ENCODE measurements at regions not wholly inside any gene's neighbourhood (a gene's known extent, or its start where the extent isn't known, plus 50 kb on each side); places are given as distances from the start of the nearest gene placed in this dataset.

DNA sequence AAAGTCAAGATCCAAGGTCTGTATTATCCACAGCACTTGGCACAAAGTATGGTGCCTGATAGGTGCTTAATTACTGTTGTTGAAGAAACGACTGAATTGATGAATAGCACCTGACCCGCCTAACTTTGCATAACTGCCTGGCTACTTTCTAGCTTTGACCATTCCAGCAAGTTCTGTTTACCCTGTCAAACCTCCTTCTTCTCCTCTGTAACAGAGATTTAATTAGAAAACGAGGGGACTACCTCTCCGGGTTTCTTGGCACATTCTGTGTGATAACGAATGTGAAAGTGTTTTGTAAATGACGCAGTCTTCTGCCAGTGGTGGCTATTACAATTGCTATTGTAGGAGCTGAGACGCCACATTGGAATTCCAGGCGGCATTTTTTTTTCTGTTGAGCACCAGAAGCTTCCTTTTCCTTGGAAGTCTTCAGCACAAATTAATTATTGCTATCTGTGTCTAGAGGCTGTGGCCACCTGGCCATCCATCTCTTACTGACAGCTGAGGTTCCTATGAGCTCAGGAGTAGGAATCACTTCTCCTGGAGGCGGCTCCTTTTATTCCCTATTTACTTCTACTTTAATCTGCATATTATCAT lies 522.9 kb downstream of the HS3ST4 start:
- WGBS, 2 donors: 34 to 44% methylated on average over 9 of the region's 9 CpGs
- TF ChIP-seq POLR2A (IDR thresholded peaks at IDR 0.05) (no peak), POLR2AphosphoS5 (IDR thresholded peaks at IDR 0.05) (no peak), EP300 (IDR thresholded peaks at IDR 0.05) (no peak)
- TF ChIP-seq, protein P1, sequence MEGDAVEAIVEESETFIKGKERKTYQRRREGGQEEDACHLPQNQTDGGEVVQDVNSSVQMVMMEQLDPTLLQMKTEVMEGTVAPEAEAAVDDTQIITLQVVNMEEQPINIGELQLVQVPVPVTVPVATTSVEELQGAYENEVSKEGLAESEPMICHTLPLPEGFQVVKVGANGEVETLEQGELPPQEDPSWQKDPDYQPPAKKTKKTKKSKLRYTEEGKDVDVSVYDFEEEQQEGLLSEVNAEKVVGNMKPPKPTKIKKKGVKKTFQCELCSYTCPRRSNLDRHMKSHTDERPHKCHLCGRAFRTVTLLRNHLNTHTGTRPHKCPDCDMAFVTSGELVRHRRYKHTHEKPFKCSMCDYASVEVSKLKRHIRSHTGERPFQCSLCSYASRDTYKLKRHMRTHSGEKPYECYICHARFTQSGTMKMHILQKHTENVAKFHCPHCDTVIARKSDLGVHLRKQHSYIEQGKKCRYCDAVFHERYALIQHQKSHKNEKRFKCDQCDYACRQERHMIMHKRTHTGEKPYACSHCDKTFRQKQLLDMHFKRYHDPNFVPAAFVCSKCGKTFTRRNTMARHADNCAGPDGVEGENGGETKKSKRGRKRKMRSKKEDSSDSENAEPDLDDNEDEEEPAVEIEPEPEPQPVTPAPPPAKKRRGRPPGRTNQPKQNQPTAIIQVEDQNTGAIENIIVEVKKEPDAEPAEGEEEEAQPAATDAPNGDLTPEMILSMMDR (IDR thresholded peaks at IDR 0.05): no peak
- DNase-seq: no peak
- Histone ChIP-seq H3K27me3 (no peaks in the 10 kb centered on the region), H3K36me3 (no peaks in the 10 kb centered on the region), H3K4me3 (peak overlapping the region in 2 of 4 donors; percentile 4 to 13), H3K27ac (no peak overlapping the region), H3K4me1 (no peaks in the 10 kb centered on the region), H3K9me3 (no peaks in the 10 kb centered on the region)
- intact Hi-C loops (cut with DNase I): no loop called here

DNA sequence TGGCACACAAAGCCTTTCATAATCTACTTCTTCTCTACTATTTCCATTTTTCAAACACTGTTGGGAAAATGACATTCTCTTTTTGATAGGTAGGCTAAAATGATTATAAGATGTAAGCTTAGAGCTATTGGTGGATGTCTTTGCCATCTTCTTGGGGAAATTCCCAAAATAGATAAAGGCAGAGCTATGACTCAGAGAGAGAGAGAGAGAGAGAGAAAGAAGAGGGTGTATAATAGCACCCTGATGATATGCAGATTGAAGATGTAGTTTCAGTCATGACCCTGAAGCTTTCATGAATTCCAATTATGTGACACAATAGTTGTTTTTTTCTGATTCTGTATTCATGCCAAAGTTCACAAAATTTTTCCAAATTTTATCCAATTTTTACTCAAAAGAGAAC lies 529.1 kb downstream of the HS3ST4 start:
- H3K4me3 ChIP-seq: no peak overlapping the region

DNA sequence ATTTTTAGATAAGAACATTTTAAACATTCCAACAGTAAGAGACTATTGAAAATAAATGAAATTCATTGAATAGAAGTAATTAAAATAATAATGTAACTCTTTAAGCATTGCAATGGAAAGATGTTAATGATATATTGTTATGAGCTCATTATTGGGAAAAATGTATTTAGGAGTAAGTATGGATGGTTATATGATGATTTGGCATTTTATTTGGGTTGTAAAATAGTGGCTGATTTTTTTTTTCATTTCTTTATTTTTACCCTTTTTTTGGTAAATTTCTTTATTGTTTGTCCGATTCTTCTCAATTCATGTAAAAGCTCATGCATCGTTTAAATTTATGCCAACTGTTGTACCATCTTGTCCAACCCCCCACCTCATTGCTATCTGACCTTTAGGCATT lies 539.9 kb downstream of the HS3ST4 start:
- no peak for TF ChIP-seq POLR2A (IDR thresholded peaks at IDR 0.05)
- TF ChIP-seq, protein P1 (IDR thresholded peaks at IDR 0.05): no peak
- TF ChIP-seq EP300 (IDR thresholded peaks at IDR 0.05): no peak
- no peak for TF ChIP-seq POLR2AphosphoS5 (IDR thresholded peaks at IDR 0.05)
- 91 to 97% methylated on average over 2 of the region's 2 CpGs for WGBS, 2 donors
- Histone ChIP-seq H3K4me3 (no peak overlapping the region), H3K4me1 (no peaks in the 10 kb centered on the region), H3K36me3 (no peaks in the 10 kb centered on the region), H3K27me3 (no peaks in the 10 kb centered on the region), H3K9me3 (no peaks in the 10 kb centered on the region), H3K27ac (no peak overlapping the region)
- DNase-seq: no peak
- intact Hi-C loops (cut with DNase I): no loop called here

More for the DNA sequence above, 529.1 kb downstream of the HS3ST4 start:
- H3K27me3 ChIP-seq: no peaks in the 10 kb centered on the region
- no peak for DNase-seq
- H3K4me1 ChIP-seq: no peaks in the 10 kb centered on the region
- no peak overlapping the region for H3K27ac ChIP-seq
- no peak for TF ChIP-seq POLR2AphosphoS5 (IDR thresholded peaks at IDR 0.05)
- no peak for TF ChIP-seq EP300 (IDR thresholded peaks at IDR 0.05)
- TF ChIP-seq POLR2A (IDR thresholded peaks at IDR 0.05): no peak
- TF ChIP-seq, protein P1 (IDR thresholded peaks at IDR 0.05): no peak
- intact Hi-C loops (cut with DNase I): no loop called here
- H3K36me3 ChIP-seq: no peaks in the 10 kb centered on the region
- H3K9me3 ChIP-seq: peaks cover 0 to 2% (median 0%) of the 10 kb centered on the region in 4 donors

DNA sequence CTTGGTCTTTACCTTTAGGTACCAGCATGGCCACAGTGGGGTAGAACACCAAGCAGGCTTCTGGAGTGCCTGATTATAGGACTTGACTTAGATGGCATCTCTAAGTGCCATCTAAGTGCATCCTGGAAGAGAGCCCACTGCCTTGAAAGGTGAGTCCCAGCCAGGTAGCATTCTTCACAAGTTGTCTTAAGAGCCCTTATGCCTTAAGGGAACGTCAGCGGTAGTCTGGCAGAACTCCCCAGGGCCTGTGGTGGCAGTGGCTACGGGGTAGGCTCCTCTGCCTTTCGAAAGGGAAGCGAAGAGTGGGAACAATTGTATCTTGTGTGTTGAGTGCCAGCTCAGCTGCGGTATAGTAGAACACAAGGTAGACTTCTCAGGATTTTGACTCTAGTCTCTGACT lies 549.0 kb downstream of the HS3ST4 start:
- intact Hi-C loops (cut with DNase I): no loop called here
- Histone ChIP-seq H3K4me3 (no peak overlapping the region), H3K27ac (no peak overlapping the region), H3K36me3 (no peaks in the 10 kb centered on the region), H3K9me3 (peaks cover 0 to 4% (median 1%) of the 10 kb centered on the region in 4 donors), H3K4me1 (no peaks in the 10 kb centered on the region), H3K27me3 (no peaks in the 10 kb centered on the region)
- DNase-seq: no peak
- 84 to 86% methylated on average over 6 of the region's 6 CpGs for WGBS, 2 donors
- TF ChIP-seq POLR2AphosphoS5 (IDR thresholded peaks at IDR 0.05) (no peak), EP300 (IDR thresholded peaks at IDR 0.05) (no peak), POLR2A (IDR thresholded peaks at IDR 0.05) (no peak)
- TF ChIP-seq, protein P1 (IDR thresholded peaks at IDR 0.05): no peak

DNA sequence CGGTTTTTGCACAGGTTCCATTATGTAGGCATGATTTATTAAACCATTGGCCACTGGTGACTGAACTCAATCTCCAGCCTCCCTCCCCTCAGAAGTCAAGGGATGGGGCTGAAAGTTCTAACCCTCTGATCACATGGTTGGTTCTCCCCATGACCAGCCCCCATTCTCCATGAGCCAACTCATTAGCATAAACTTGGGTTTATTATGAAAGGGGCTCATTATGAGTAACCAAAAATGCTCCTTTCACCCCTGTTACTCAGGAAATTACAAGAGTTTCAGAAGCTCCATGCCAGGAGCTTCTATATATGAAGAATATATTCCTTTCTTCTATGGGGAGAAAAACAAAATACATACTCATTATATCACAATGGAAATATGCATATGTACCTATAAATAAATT lies 555.3 kb downstream of the HS3ST4 start:
- H3K27ac ChIP-seq: no peak overlapping the region
- no peaks in the 10 kb centered on the region for H3K36me3 ChIP-seq
- H3K27me3 ChIP-seq: no peaks in the 10 kb centered on the region
- H3K9me3 ChIP-seq: peaks cover 0 to 4% (median 1%) of the 10 kb centered on the region in 4 donors
- intact Hi-C loops (cut with DNase I): no loop called here
- WGBS, 2 donors: 72 to 75% methylated on average over 1 of the region's 1 CpG
- no peak for TF ChIP-seq POLR2A (IDR thresholded peaks at IDR 0.05)
- TF ChIP-seq POLR2AphosphoS5 (IDR thresholded peaks at IDR 0.05): no peak
- no peak for TF ChIP-seq EP300 (IDR thresholded peaks at IDR 0.05)
- TF ChIP-seq, protein P1 (IDR thresholded peaks at IDR 0.05): no peak
- no peaks in the 10 kb centered on the region for H3K4me1 ChIP-seq
- DNase-seq: no peak
- H3K4me3 ChIP-seq: no peak overlapping the region
